Activated naive CD8-positive, alpha-beta T cell treated with anti-CD3 and anti-CD28 coated beads, Interleukin-2, amount 10 ng/mL, durations not matched to agents 7 days and 5 days (primary cell): ENCODE measurements at regions not wholly inside any gene's neighbourhood (a gene's known extent, or its start where the extent isn't known, plus 50 kb on each side); places are given as distances from the start of the nearest gene placed in this dataset.
"Not testable (repeated sequence)": the region's sequence is repeated elsewhere in the genome, so short reads cannot be mapped to it uniquely, and the experiment has no call there.

Experiments
- ATAC-seq: fragments of 150-1000 bp; cut with Tn5 transposase; one replicate; pipeline ENCODE4 v1.10.0; 2021; ENCODE audit warnings: low read depth, moderate library complexity
- POLR2A ChIA-PET: fragments of 350-600 bp; sonication (Branson Sonifier 250); formaldehyde crosslinking; loops from one replicate; lab custom pipeline; 2021; ENCODE audit warnings: antibody characterized with exemption; lab: Charles Lee
- DNase-seq: peaks from one replicate; pipeline ENCODE4 v3.0.0; 2021
- H3K27ac Mint-ChIP-seq: one replicate; pipeline ENCODE4 v1.8.0; 2022; ENCODE audit warnings: mild to moderate bottlenecking, mixed read lengths
- H3K27me3 Mint-ChIP-seq: one replicate; pipeline ENCODE4 v1.8.0; 2022; ENCODE audit warnings: mild to moderate bottlenecking, moderate library complexity, mixed read lengths
- H3K36me3 Mint-ChIP-seq: one replicate; pipeline ENCODE4 v1.8.0; 2021; ENCODE audit warnings: mild to moderate bottlenecking, mixed read lengths
- H3K4me1 Mint-ChIP-seq: one replicate; pipeline ENCODE4 v1.8.0; 2021; ENCODE audit warnings: mixed read lengths
- H3K4me3 Mint-ChIP-seq: one replicate; pipeline ENCODE4 v1.8.0; 2022; ENCODE audit warnings: mild to moderate bottlenecking, moderate library complexity, mixed read lengths
- H3K9me3 Mint-ChIP-seq: one replicate; pipeline ENCODE4 v1.8.0; 2021; ENCODE audit warnings: mixed read lengths

DNA sequence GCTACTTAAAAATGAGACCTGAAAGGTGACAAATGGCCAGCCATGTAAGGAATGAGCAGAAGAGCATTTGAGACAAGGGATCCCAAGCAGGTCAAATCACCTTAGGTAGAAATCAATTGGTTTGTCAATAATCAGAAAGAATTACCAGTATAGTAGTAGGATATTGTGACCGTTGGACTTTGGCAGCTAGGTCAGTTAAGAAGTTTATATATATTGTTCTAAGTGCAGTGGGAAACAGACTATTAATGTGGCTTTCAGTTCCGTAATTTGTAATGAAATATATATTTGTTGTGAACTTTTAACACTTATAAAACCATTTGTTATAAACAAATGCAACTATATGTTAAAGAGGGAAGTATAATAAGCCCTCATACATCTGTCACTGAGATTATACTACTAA lies 807.9 kb upstream of the SPRY2 start:
- POLR2A ChIA-PET: no interaction called here
- Mint-ChIP-seq H3K27ac (no peak overlapping the region), H3K9me3 (peaks cover 3% of the 10 kb centered on the region), H3K27me3 (no peaks in the 10 kb centered on the region), H3K4me1 (no peaks in the 10 kb centered on the region), H3K36me3 (no peaks in the 10 kb centered on the region), H3K4me3 (no peak overlapping the region)
- ATAC-seq (no peak), DNase-seq (no peak)

DNA sequence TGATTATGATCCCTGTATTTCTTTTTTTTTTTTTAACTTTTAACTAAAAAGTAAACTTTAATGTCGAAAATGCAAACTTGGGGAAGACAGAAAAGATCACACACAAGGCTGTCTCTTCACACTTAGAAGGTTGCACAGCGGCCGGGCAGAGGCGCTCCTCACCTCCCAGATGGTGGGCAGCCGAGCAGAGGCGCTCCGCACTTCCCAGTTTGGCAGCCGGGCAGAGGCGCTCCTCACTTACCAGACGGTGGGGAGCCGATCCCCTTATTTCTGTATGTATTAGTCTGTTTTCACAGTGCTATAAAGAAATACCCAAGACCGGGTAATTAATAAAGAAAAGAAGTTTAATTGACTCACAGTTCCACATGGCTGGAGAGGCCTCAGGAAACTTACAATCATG lies 805.6 kb upstream of the SPRY2 start:
- POLR2A ChIA-PET, DNase-seq, H3K36me3 Mint-ChIP-seq, H3K9me3 Mint-ChIP-seq, H3K4me1 Mint-ChIP-seq, H3K27ac Mint-ChIP-seq, H3K4me3 Mint-ChIP-seq, H3K27me3 Mint-ChIP-seq, ATAC-seq: not testable (repeated sequence)

DNA sequence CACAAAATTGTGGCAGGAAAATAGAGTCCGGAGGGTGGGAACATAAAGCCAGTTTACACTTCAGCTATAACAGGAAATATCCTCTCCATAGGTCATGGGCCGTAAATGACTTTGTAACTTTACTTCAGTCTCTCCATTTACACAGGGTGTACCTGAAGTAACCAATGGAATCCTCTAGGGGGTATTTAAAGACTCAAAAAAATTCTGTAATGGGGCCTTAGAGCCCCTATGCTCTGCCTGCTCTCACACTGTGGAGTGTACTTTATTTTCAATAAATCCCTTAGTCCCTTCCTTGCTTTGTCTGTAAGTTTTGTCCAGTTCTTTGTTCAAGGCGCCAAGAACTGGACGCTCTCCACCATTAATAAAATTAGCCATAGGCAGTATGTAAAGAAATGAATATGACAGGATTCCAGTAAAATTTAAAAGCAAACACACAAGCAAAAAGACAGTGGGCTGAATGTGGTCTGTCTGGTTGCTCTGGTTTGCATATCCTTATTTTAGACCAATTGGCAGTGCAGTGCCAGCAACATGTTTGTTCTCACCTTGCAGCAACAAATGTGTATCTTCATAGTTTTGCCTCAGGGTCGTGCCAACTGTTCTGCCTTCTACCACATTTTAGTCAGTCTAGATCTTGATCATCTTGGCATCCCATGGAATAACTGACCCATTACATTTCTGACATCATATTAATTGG lies 801.5 kb upstream of the SPRY2 start:
- peaks cover 5% of the 10 kb centered on the region for H3K9me3 Mint-ChIP-seq
- ATAC-seq (no peak), DNase-seq (no peak)
- no peaks in the 10 kb centered on the region for H3K36me3 Mint-ChIP-seq
- no peak overlapping the region for H3K4me3 Mint-ChIP-seq
- no peak overlapping the region for H3K27ac Mint-ChIP-seq
- H3K27me3 Mint-ChIP-seq: no peaks in the 10 kb centered on the region
- POLR2A ChIA-PET: no interaction called here
- no peaks in the 10 kb centered on the region for H3K4me1 Mint-ChIP-seq

DNA sequence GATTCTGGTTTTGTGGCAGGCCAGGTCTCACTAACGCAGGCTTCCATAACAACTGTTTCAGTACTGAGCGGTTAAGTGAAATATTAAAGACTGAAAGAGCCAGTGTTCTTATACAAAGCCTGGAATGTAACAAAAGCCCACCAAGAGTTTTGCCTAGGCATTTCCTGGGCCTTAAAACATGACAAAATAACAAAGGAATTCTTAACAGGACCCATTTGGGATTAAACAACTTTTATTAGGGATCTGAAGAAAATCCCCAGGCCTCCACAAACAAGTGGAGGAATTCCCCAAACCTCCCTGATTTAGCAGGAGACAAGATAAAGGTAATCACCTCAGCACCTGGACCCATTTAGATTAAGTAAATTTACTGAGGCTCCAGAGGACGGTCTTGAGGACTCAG lies 799.7 kb upstream of the SPRY2 start:
- H3K9me3 Mint-ChIP-seq: peaks cover 2% of the 10 kb centered on the region
- no peak overlapping the region for H3K27ac Mint-ChIP-seq
- ATAC-seq (no peak), DNase-seq (no peak)
- POLR2A ChIA-PET: no interaction called here
- no peaks in the 10 kb centered on the region for H3K36me3 Mint-ChIP-seq
- no peaks in the 10 kb centered on the region for H3K4me1 Mint-ChIP-seq
- no peaks in the 10 kb centered on the region for H3K27me3 Mint-ChIP-seq
- no peak overlapping the region for H3K4me3 Mint-ChIP-seq

DNA sequence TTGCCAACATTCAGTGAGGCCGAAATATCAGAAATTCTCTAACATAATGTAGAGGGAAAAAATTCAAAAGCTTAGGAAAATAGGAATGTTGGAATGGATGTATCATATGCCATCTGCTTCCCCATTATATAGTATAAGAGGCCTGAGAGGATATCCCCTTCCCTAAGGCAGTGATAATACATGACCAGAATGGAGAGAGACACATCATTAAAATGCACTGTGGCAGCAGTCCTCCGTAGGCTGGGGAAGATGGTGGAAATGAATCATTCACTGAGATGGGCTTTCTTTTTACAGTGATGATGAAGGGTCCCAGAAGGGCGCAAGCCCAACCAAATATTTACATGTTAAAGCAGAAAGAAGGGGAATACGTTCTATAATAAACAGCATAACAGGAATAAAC lies 799.1 kb upstream of the SPRY2 start:
- no peak overlapping the region for H3K27ac Mint-ChIP-seq
- H3K27me3 Mint-ChIP-seq: no peaks in the 10 kb centered on the region
- no peak overlapping the region for H3K4me3 Mint-ChIP-seq
- no peaks in the 10 kb centered on the region for H3K36me3 Mint-ChIP-seq
- POLR2A ChIA-PET: no interaction called here
- ATAC-seq: no peak
- no peak for DNase-seq
- H3K4me1 Mint-ChIP-seq: no peaks in the 10 kb centered on the region
- peaks cover 2% of the 10 kb centered on the region for H3K9me3 Mint-ChIP-seq

DNA sequence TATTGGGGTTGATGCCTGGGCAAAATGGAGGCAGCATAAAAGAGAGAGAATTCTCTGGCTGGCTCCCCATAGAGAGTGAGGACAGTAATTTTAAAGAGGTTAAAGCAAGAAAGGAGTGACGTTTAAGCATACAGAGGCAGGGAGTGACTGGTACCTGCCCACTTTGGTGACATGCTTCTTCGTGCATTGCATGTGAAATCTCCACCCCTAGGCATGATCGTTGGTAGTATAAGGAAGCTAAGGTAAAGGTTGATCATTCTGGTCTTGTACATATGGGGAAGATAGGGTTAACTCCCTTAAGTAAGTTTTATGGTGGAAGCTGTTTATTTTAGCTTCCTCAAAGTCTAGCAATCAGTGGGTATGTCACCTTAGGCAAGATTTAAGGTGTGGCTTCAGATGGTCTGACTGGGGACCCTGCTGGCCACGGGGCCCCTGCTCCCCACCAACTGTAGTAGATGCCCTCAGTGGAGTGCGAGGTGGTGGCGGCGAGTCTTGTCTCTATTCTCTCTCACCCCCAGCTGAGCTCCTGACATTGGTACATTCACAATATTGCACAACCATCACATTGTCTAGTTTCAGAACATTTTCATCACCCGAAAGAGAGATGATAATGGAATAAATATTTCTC lies 797.5 kb upstream of the SPRY2 start:
- POLR2A ChIA-PET: no interaction called here
- DNase-seq: no peak
- peaks cover 2% of the 10 kb centered on the region for H3K9me3 Mint-ChIP-seq
- no peaks in the 10 kb centered on the region for H3K4me1 Mint-ChIP-seq
- H3K36me3 Mint-ChIP-seq: no peaks in the 10 kb centered on the region
- no peak overlapping the region for H3K4me3 Mint-ChIP-seq
- no peak overlapping the region for H3K27ac Mint-ChIP-seq
- no peak for ATAC-seq
- no peaks in the 10 kb centered on the region for H3K27me3 Mint-ChIP-seq

DNA sequence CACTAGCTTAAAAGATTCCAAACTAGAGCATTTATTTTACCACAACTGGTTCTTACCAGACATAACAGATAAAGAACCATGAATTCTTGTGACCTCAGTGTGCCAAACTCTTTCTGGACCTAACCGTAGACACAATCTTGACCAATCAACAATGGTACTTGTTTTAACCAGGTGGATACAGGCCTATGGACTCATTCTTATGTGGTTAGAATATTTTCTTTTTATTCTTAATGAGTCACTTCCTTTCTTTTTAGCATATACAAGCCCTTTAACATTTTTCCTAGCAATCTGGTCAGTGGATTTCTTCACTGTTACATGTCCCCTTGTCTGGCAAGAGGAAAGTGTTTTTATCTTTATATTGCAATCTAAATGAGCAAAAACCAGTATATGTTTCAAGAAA lies 792.1 kb upstream of the SPRY2 start:
- POLR2A ChIA-PET: no interaction called here
- no peak for ATAC-seq
- no peaks in the 10 kb centered on the region for H3K9me3 Mint-ChIP-seq
- H3K4me3 Mint-ChIP-seq: no peak overlapping the region
- DNase-seq: no peak
- H3K4me1 Mint-ChIP-seq: no peaks in the 10 kb centered on the region
- H3K36me3 Mint-ChIP-seq: no peaks in the 10 kb centered on the region
- H3K27ac Mint-ChIP-seq: no peak overlapping the region
- H3K27me3 Mint-ChIP-seq: no peaks in the 10 kb centered on the region

DNA sequence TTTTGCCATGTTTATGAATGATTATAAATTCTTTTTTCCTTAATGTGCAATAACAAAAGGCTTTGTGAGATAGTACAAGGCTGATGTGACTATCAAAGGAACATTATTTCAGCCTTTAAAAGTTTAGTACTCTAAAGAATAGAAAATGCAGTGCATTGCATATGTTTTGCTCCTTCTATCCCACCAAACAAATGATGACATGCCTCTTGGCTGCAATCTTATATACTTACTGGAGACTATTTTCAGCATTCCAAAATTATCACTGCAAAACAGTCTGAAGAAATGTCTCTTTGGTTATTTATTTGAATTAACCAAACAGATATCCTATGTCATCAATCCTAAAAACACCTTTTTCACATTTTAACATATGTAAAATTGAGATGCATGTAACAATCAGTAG lies 776.5 kb upstream of the SPRY2 start:
- Mint-ChIP-seq H3K36me3 (no peaks in the 10 kb centered on the region), H3K9me3 (peaks cover 6% of the 10 kb centered on the region), H3K4me3 (no peak overlapping the region), H3K27ac (no peak overlapping the region), H3K27me3 (no peaks in the 10 kb centered on the region), H3K4me1 (no peaks in the 10 kb centered on the region)
- ATAC-seq (no peak), DNase-seq (no peak)
- POLR2A ChIA-PET: no interaction called here

DNA sequence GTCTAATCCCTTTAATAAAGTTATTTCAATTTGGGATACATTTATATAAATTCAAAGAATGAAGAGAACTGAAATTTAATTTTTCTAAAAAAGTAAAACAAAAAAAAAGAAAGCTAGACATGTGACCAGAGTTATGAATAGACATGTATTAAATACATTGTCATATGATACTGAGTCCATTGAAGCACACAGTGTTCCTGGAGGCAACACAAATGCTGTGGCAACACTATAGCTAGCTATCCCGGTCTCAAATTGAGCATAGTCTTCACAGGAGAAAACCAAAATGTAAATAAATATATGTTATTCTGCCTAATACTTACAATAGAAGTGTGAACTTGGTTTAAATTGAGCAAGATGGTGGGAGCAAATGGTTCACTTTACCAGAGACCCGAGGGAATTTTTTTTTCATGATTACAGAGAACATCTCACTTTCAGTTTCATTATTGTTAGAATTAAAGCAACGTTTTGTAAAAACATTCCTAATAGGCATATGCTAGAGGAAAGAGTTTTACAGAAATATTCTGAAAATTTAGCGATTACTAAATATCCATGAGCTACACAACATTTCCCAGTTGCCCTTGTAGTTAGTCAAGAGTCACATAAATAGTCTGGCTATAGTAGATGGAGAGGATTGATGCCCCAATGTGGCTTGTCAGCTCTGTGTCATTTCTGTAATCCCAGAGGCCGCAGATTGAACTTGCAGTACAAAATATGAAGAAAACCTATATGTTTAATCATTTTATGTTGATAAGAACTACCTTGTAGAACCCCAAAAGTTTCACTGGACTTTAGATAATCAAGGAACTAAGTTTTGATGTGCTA lies 775.7 kb upstream of the SPRY2 start:
- no peaks in the 10 kb centered on the region for H3K27me3 Mint-ChIP-seq
- no peaks in the 10 kb centered on the region for H3K36me3 Mint-ChIP-seq
- H3K27ac Mint-ChIP-seq: no peak overlapping the region
- peaks cover 6% of the 10 kb centered on the region for H3K9me3 Mint-ChIP-seq
- no peak for ATAC-seq
- DNase-seq: no peak
- POLR2A ChIA-PET: no interaction called here
- H3K4me3 Mint-ChIP-seq: no peak overlapping the region
- H3K4me1 Mint-ChIP-seq: no peaks in the 10 kb centered on the region

DNA sequence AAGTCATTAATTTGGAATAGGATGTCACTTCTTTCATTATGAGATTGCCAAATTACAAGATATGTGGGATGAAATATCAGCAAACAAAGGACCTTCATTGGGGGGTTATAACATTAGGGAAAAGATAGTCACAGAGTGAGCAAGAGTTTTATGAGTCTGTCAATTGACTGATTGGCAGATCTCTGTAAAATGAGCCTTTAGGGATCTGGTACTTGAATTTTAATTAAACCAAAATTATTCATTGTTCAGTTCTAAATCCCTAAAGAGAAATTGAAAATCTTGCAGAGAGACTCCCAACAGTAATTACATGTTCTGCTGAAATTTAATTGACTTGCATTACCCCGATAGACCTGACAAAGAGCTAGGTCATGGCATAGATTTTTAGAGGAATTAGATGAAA lies 768.1 kb upstream of the SPRY2 start:
- no peak overlapping the region for H3K4me3 Mint-ChIP-seq
- no peak for DNase-seq
- no peaks in the 10 kb centered on the region for H3K36me3 Mint-ChIP-seq
- no peak for ATAC-seq
- POLR2A ChIA-PET: no interaction called here
- no peak overlapping the region for H3K27ac Mint-ChIP-seq
- H3K27me3 Mint-ChIP-seq: no peaks in the 10 kb centered on the region
- H3K9me3 Mint-ChIP-seq: peaks cover 7% of the 10 kb centered on the region
- H3K4me1 Mint-ChIP-seq: no peaks in the 10 kb centered on the region

DNA sequence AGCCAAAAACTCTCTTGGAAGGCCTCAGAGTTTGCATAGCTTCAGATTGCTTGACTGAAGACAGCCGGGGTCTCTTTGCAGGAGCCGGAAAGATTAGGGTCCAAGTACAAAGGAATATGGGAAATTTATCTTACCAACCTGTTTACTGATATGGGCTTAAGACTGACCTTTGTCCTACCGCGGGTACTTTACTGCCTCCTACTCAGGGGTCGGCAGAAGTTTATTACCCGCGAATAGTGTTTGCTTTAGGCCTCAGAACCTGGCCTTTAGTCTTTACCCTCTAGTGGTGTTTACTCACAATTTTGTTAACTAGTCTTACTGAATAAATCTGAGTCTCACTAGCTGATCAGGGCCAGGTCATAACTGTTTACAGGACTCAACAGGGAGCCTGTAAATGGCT lies 765.4 kb upstream of the SPRY2 start:
- ATAC-seq: no peak
- peaks cover 7% of the 10 kb centered on the region for H3K9me3 Mint-ChIP-seq

DNA sequence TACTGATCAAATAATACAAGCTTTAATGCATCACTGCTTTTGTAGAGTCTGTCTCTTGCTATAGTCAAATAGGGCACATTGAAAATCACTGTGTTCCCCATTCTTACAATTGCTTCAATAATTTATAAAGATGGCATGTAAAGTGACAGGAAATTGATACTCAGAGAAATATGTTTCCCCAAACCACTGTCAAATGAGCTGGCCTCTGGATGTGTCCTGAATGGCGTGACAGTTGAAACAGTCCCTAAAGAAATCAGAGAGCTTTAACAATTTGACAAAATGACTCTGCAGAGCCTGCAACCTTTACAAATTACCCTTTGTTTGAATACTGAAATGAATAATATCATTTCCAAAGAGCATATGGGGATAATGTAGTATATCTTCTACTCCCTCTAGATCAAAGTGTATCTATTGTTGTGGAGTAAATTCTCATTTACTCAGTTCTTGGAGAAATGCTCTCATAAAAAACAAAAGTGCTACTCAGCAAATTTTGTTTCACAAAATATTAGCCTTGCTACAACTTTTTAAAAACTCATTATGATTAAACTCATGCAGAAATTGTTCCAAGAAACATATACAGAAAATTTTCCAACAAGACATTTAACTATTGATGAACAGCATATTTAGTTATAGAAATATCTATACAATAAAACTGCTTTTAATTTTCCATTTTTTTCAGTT lies 763.2 kb upstream of the SPRY2 start:
- Mint-ChIP-seq H3K27me3 (no peaks in the 10 kb centered on the region), H3K4me1 (no peaks in the 10 kb centered on the region), H3K9me3 (peaks cover 7% of the 10 kb centered on the region), H3K4me3 (no peak overlapping the region), H3K36me3 (no peaks in the 10 kb centered on the region), H3K27ac (no peak overlapping the region)
- no peak for ATAC-seq
- POLR2A ChIA-PET: no interaction called here
- no peak for DNase-seq

More for the DNA sequence above, 765.4 kb upstream of the SPRY2 start:
- Mint-ChIP-seq H3K4me1 (no peaks in the 10 kb centered on the region), H3K27me3 (no peaks in the 10 kb centered on the region), H3K36me3 (no peaks in the 10 kb centered on the region), H3K4me3 (no peak overlapping the region), H3K27ac (no peak overlapping the region)
- DNase-seq: no peak
- POLR2A ChIA-PET: no interaction called here

DNA sequence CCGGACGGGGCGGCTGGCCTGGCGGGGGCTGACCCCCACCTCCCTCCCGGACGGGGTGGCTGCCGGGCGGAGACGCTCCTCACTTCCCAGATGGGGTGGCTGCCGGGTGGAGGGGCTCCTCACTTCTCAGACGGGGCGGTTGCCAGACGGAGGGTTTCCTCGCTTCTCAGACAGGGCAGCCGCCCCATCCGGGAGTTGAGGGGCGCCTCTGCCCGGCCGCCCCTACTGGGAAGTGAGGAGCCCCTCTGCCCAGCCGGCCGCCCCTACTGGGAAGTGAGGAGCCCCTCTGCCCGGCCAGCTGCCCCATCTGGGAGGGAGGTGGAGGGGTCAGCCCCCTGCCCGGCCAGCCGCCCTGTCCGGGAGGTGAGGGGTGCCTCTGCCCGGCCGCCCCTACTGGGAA lies 761.1 kb upstream of the SPRY2 start:
- H3K27me3 Mint-ChIP-seq, H3K36me3 Mint-ChIP-seq, ATAC-seq, H3K27ac Mint-ChIP-seq, H3K4me3 Mint-ChIP-seq, H3K9me3 Mint-ChIP-seq, H3K4me1 Mint-ChIP-seq, DNase-seq, POLR2A ChIA-PET: not testable (repeated sequence)
